ENCODE measurements at regions not wholly inside any gene's neighbourhood (a gene's known extent, or its start where the extent isn't known, plus 50 kb on each side); places are given as distances from the start of the nearest gene placed in this dataset.

GRCh38 chr14:28820677-28821076 lies 54.1 kb downstream of the FOXG1 start:
- Histone ChIP-seq H3K36me3 (ENCODE audit: insufficient read depth) (no peaks in the 10 kb centered on the region), H2AFZ (ENCODE audit: low read depth) (no peak overlapping the region), H3K27ac (no peak overlapping the region), H4K20me1 (ENCODE audit: insufficient read depth) (no peaks in the 10 kb centered on the region), H3K4me3 (IDR thresholded peaks at IDR 0.05; ENCODE audit: insufficient read depth, low read depth, low read length) (no peak overlapping the region), H3K79me2 (ENCODE audit: insufficient read depth, low read depth) (no peaks in the 10 kb centered on the region), H3K4me1 (ENCODE audit: low read depth, poor library complexity, severe bottlenecking) (no peaks in the 10 kb centered on the region), H3K4me2 (no peak overlapping the region), H3K27me3 (ENCODE audit: insufficient read depth, low read depth) (no peaks in the 10 kb centered on the region), H3K9ac (no peak overlapping the region)
- no peak for TF ChIP-seq CTCF (conservative IDR thresholded peaks at IDR 0.05; ENCODE audit: low read depth, low read length)

- H3K9ac ChIP-seq = no peak overlapping the region
- H4K20me1 ChIP-seq (ENCODE audit: insufficient read depth) = no peaks in the 10 kb centered on the region
- no peak overlapping the region for H2AFZ ChIP-seq (ENCODE audit: low read depth)
- no peaks in the 10 kb centered on the region for H3K4me1 ChIP-seq (ENCODE audit: low read depth, poor library complexity, severe bottlenecking)
- no peak overlapping the region for H3K27ac ChIP-seq
- no peak overlapping the region for H3K4me2 ChIP-seq
- no peaks in the 10 kb centered on the region for H3K79me2 ChIP-seq (ENCODE audit: insufficient read depth, low read depth)
- H3K4me3 ChIP-seq (IDR thresholded peaks at IDR 0.05; ENCODE audit: insufficient read depth, low read depth, low read length) = no peak overlapping the region
- no peak for TF ChIP-seq CTCF (conservative IDR thresholded peaks at IDR 0.05; ENCODE audit: low read depth, low read length)
- no peaks in the 10 kb centered on the region for H3K36me3 ChIP-seq (ENCODE audit: insufficient read depth)
- no peaks in the 10 kb centered on the region for H3K27me3 ChIP-seq (ENCODE audit: insufficient read depth, low read depth)
Observed at GRCh38 chr14:28821993-28822392, 55.4 kb downstream of the FOXG1 start.

GRCh38 chr14:28823245-28823644 lies 56.7 kb downstream of the FOXG1 start:
- no peak for TF ChIP-seq CTCF (conservative IDR thresholded peaks at IDR 0.05; ENCODE audit: low read depth, low read length)

GRCh38 chr14:28830115-28830534 lies 63.5 kb downstream of the FOXG1 start:
- H3K27ac ChIP-seq = no peak overlapping the region
- no peak overlapping the region for H2AFZ ChIP-seq (ENCODE audit: low read depth)
- no peak overlapping the region for H3K4me2 ChIP-seq
- H3K4me3 ChIP-seq (IDR thresholded peaks at IDR 0.05; ENCODE audit: insufficient read depth, low read depth, low read length) = no peak overlapping the region
- no peaks in the 10 kb centered on the region for H3K36me3 ChIP-seq (ENCODE audit: insufficient read depth)
- H4K20me1 ChIP-seq (ENCODE audit: insufficient read depth) = no peaks in the 10 kb centered on the region
- H3K9ac ChIP-seq = no peak overlapping the region
- peaks cover 15% of the 10 kb centered on the region for H3K4me1 ChIP-seq (ENCODE audit: low read depth, poor library complexity, severe bottlenecking)
- H3K27me3 ChIP-seq (ENCODE audit: insufficient read depth, low read depth) = no peaks in the 10 kb centered on the region
- TF ChIP-seq CTCF (conservative IDR thresholded peaks at IDR 0.05; ENCODE audit: low read depth, low read length) = no peak
- no peaks in the 10 kb centered on the region for H3K79me2 ChIP-seq (ENCODE audit: insufficient read depth, low read depth)

More at GRCh38 chr14:28823245-28823644, 56.7 kb downstream of the FOXG1 start:
- H3K27me3 ChIP-seq (ENCODE audit: insufficient read depth, low read depth) = no peaks in the 10 kb centered on the region
- H2AFZ ChIP-seq (ENCODE audit: low read depth) = no peak overlapping the region
- no peak overlapping the region for H3K4me2 ChIP-seq
- H4K20me1 ChIP-seq (ENCODE audit: insufficient read depth) = no peaks in the 10 kb centered on the region
- H3K4me3 ChIP-seq (IDR thresholded peaks at IDR 0.05; ENCODE audit: insufficient read depth, low read depth, low read length) = no peak overlapping the region
- no peaks in the 10 kb centered on the region for H3K36me3 ChIP-seq (ENCODE audit: insufficient read depth)
- no peaks in the 10 kb centered on the region for H3K4me1 ChIP-seq (ENCODE audit: low read depth, poor library complexity, severe bottlenecking)
- no peak overlapping the region for H3K9ac ChIP-seq
- no peaks in the 10 kb centered on the region for H3K79me2 ChIP-seq (ENCODE audit: insufficient read depth, low read depth)
- H3K27ac ChIP-seq = no peak overlapping the region

Data from KMS-11 (cell line).